ENCODE measurements at regions not wholly inside any gene's neighbourhood (a gene's known extent, or its start where the extent isn't known, plus 50 kb on each side); places are given as distances from the start of the nearest gene placed in this dataset.
"Not testable (repeated sequence)": the region's sequence is repeated elsewhere in the genome, so short reads cannot be mapped to it uniquely, and the experiment has no call there.

DNA sequence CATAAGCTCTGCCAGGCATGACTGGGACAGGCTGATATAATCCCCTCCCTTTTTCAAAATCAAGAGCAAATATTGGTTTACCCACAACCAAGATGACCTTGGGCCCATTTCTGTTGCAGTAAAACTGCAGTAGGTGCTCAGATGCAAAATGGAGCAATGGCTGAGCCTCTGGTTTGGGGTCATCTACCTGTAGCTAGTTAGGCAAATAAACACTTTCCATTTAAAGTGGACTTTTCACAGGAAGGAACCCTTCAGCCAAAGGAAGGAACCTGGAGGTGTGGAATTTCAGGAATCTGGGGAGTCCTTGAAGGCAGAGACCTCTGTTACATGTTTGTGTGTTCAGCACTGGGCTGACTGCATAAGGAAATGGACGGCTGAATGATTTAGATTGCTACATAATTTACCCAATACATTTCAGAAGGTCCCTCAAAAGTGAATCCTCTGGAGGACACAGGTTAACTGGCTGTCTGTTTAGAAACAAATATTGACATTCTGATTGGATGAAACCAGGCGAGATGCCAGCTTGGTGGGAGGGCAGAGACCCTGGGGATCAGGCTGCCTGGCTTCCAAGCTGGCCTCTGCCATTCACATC, 170.1 kb upstream of the ZNF618 start:
- no peak for DNase-seq

GRCh38 chr9:113707953-113708695, 168.0 kb upstream of the ZNF618 start:
- DNase-seq: no peak

DNA sequence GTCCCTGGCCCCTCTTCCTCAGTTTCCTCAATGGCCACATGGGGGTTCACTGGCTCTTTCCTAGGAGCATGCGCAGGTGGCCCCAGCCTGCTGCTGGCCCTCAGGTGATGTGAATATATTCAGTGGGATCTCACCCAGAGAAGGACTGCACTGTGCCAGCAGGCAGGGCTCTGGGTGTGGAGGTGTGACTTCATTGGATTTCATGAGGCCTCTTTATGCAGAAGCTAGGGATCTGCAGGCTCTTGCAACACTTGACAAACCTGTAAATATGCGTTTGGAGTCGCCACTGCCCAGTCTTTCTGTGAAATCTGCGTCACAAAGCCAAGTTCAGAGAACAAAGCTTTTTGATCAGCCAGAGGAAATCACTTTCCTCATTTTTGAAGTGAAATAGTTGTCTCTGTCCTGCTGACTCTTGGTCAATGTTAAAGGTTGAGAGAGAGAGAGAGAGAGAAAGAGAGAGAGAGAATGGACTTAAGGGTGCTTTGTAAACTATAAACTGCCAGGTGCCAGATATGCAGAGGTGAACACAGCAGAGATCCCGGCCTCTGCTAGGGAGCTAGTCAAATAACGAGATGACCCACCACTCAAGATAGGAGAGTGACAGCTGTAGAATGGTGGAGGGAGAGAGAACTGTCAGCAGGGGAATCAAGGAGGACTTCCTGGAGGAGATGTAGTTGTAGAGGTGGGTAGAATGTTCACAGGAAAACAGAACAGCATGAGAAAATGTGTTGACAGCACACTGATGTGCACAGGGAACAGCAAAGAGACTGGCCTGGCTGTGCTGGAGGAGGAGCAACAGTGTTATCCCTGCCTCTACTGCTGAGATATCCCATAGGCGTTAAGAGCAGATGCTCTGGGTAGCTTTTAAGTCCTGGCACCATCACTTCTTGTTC, 167.0 kb upstream of the ZNF618 start:
- DNase-seq: no peak

DNA sequence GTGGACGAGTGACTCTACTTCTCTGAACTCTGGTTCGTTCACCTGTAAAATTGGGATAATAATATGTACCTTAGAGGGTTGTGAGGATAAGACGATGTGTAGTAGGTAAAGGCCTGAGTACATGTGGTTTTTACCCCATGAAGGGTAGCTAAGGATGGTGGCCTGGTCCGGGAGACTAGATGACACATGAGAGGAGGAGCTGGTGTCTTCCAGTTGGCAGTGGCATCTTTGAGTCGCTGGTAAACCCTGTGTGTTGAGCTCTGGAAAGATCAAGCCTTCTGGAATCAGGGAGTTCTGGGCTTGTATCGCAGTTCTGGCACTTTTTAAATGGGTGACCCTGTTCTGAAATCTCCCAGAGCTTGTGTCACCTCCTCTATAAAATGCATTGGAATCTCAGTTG, 166.4 kb upstream of the ZNF618 start:
- no peak for DNase-seq

DNA sequence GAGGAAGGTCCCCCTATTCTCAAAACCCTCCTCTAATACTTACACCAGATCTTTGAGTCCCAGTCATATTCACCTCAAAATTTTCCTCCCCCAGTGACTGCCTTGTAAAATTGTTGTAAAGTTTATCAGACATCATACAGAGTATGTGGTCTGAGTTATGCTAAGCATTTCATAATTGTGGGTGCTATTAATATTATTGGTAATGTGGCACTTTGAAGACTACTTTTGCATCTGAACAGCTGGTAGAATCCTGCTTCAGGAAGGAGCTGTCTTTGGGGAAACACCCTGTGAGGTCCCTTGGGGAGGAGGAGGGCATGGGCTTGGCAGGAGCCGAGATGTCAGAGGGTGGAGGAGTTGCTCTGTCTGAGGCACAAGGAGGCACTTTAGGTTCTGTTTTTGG, 164.9 kb upstream of the ZNF618 start:
- no peak for DNase-seq

- no peak for DNase-seq
These were observed 164.1 kb upstream of the ZNF618 start for GRCh38 chr9:113712053-113712452.

- DNase-seq: no peak
These were observed 161.0 kb upstream of the ZNF618 start for GRCh38 chr9:113715086-113715485.

- no peak for DNase-seq
These were observed 156.2 kb upstream of the ZNF618 start for GRCh38 chr9:113719919-113720318.

DNA sequence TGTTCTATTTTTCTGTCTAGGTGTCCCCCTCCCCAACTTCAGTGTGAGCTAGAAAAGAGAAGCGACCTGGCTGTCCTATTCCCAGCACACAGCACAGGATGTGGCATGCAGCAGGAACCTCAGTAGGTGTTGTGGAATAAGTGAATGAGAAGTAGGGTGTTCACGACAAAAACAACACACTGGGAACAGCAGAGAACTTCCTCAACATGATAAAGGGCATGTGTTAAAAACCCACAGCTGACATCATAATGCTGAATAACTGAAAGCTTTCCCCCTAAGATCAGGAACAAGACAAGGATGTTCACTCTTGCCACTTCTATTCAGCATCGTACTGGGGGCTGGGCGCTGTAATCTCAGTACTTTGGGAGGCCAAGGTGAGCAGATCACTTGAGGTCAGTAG, 155.6 kb upstream of the ZNF618 start:
- DNase-seq: no peak

- no peak for DNase-seq
These were observed 154.3 kb upstream of the ZNF618 start for GRCh38 chr9:113721856-113722255.

- DNase-seq: no peak
These were observed 151.9 kb upstream of the ZNF618 start for GRCh38 chr9:113724202-113724601.

DNA sequence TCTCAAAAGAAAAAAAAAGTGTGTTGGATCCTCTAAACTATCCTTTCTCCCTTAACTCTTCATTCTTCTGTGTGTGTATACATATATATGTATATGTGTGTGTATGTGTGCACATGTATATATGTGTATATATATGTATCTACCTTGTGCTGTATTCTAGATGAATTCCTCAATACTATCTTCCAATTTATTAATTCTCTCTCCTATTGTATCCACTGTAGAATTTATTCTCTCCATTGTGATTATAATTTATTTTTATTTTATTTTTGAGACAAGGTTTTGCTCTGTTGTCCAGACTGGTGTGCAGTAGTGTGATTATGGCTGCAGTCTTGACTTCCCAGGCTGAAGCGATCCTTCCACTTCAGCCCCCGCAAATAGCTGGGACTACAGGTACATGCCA, 147.1 kb upstream of the ZNF618 start:
- DNase-seq: no peak

GRCh38 chr9:113734826-113735225, 141.3 kb upstream of the ZNF618 start:
- no peak for DNase-seq

GRCh38 chr9:113737517-113738271, 138.4 kb upstream of the ZNF618 start:
- DNase-seq: no peak

DNA sequence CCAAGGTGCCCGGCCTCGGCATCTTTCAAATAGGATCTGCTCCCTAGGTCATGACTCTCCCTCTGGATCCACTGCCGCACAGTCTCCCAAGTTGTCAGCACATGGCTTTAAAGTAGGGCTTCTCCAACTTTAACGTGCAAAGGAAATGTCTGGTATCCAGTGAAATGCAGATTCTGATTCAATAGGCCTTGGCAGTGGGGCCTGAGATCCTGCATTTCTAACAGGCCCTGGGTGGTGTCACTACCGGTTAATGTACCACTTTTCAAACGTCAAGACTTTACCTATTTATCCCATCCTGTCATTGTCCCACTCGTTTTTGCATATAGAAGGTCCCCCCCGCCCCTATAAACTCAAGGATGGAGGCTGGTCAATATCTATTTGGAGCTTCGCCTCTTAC, 137.6 kb upstream of the ZNF618 start:
- no peak for DNase-seq

DNA sequence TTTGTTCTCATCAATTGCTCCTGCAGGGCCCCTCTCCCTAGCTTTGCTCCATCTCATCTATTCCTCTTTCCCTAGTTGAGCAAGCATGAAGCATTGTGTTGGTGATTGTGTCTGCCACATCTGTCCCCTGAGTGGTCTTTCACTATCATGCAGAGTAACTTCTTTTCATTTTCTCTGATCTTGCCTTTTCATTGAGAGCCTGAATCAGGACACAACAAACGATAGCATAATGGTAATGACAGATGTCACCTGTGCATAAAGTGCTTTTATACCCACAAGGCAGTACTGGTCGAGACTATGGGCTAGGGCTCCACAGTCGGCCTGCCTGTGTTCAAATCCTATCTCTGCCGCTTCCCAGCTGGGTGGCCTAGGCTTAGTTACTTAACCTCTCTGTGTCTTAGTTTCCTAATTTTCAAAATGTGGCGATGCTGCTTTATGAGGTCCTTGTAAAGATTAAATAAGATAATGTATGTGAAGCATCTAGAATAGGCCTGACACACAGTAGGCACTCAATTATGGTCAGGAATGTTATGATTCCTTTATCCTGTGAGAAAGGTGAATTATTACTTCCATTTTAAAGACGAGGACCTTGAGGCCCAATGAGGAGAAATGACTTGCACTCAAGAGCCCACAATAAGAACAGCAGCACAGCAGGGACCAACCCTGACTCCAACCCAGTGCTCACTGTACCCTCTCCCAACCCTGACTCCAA, 137.1 kb upstream of the ZNF618 start:
- no peak for DNase-seq

DNA sequence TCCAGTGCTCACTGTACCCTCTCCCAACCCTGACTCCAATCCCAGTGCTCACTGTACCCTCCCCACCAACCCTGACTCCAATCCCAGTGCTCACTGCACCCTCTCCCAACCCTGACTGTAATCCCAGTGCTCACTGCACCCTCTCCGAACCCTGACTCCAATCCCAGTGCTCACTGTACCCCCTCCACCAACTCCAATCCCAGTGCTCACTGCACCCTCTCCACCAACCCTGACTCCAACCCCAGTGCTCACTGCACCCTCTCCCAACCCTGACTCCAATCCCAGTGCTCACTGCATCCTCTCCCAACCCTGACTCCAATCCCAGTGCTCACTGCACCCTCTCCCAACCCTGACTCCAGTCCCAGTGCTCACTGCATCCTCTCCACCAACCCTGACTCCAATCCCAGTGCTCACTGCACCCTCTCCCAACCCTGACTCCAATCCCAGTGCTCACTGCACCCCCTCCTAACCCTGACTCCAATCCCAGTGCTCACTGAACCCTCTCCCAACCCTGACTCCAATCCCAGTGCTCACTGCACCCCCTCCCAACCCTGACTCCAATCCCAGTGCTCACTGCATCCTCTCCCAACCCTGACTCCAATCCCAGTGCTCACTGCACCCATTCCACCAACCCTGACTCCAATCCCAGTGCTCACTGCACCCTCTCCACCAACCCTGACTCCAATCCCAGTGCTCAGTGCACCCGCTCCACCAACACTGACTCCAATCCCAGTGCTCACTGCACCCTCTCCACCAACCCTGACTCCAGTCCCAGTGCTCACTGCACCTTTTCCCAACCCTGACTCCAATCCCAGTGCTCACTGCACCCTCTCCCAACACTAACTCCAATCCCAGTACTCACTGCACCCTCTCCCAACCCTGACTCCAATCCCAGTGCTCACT, 136.3 kb upstream of the ZNF618 start:
- not testable (repeated sequence) for DNase-seq

- DNase-seq: not testable (repeated sequence)
These were observed 135.3 kb upstream of the ZNF618 start for GRCh38 chr9:113740508-113741500.

DNA sequence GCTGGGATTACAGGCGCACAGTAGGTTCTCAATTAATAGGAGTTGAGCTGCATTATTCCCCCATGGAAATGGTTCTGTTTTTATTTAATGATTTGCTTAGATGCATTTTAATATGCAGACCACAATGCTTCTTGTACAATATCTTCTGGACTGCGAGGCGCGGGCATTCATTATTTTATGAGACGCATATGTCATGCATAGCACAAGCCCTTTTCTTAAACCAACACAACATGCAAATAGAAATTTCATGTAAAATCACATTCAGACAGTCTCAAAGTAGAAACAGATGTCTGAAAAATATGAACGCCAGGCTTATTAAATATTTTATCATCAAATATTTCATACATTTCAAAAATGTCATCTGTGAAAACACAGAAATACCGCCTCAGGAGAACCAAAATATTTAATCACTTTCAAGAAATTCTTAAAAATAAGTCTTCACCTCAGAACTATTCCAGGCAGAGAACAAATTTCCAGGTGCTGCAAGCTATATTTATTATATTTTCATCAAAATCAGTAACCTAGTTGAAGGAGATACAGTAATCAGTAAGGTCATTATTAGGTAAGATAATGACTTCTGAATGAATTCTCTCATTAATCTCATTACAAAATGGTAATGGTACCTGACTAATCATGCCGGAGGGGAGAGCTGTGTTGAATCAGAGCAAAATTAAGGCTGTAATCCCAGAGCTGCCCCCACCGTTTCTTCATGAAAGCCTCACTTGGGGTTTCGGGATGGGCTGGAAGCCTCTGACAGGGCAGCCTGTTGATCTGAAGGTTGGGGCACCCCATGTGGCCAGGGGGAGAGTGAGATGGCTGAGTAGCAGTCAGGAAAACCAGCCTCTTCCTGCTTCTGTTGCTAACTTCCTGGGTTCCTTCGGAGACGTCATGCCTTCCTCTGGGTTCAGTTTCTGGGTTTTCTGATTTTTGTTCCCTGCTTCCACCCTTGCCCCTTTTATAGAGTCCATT, 133.9 kb upstream of the ZNF618 start:
- no peak for DNase-seq
